ENCODE measurements at regions not wholly inside any gene's neighbourhood (a gene's known extent, or its start where the extent isn't known, plus 50 kb on each side); places are given as distances from the start of the nearest gene placed in this dataset.

GRCh38 chr5:5941486-5941885 lies 436.9 kb downstream of the MED10 start:
- H3K36me3 ChIP-seq (ENCODE audit: control insufficient read depth, insufficient read depth, low read length): no peaks in the 10 kb centered on the region
- no peak overlapping the region for H3K4me3 ChIP-seq (ENCODE audit: low read length)
- H3K9ac ChIP-seq (ENCODE audit: low read length): no peak overlapping the region
- no peak overlapping the region for H3K27ac ChIP-seq (ENCODE audit: low read depth, low read length)
- H3K4me1 ChIP-seq (ENCODE audit: control insufficient read depth, insufficient read depth, low read length): no peaks in the 10 kb centered on the region
- no peaks in the 10 kb centered on the region for H3K27me3 ChIP-seq (ENCODE audit: control insufficient read depth, insufficient read depth, low read length)

- no peak overlapping the region for H3K9ac ChIP-seq (ENCODE audit: low read length)
- H3K4me3 ChIP-seq (ENCODE audit: low read length): no peak overlapping the region
- no peak overlapping the region for H3K27ac ChIP-seq (ENCODE audit: low read depth, low read length)
- H3K4me1 ChIP-seq (ENCODE audit: control insufficient read depth, insufficient read depth, low read length): no peaks in the 10 kb centered on the region
- no peaks in the 10 kb centered on the region for H3K27me3 ChIP-seq (ENCODE audit: control insufficient read depth, insufficient read depth, low read length)
- no peaks in the 10 kb centered on the region for H3K36me3 ChIP-seq (ENCODE audit: control insufficient read depth, insufficient read depth, low read length)
Observed at GRCh38 chr5:5939759-5940370, 438.5 kb downstream of the MED10 start.

- no peak overlapping the region for H3K27ac ChIP-seq (ENCODE audit: low read depth, low read length)
- H3K9ac ChIP-seq (ENCODE audit: low read length): no peak overlapping the region
- H3K4me1 ChIP-seq (ENCODE audit: control insufficient read depth, insufficient read depth, low read length): no peaks in the 10 kb centered on the region
- H3K27me3 ChIP-seq (ENCODE audit: control insufficient read depth, insufficient read depth, low read length): no peaks in the 10 kb centered on the region
- no peak overlapping the region for H3K4me3 ChIP-seq (ENCODE audit: low read length)
- H3K36me3 ChIP-seq (ENCODE audit: control insufficient read depth, insufficient read depth, low read length): no peaks in the 10 kb centered on the region
Observed at GRCh38 chr5:5933651-5934050, 444.7 kb downstream of the MED10 start.

- Histone ChIP-seq H3K36me3 (ENCODE audit: control insufficient read depth, insufficient read depth, low read length) (no peaks in the 10 kb centered on the region), H3K27ac (ENCODE audit: low read depth, low read length) (no peak overlapping the region), H3K9ac (ENCODE audit: low read length) (no peak overlapping the region)
Observed at GRCh38 chr5:5932824-5933223, 445.5 kb downstream of the MED10 start.

GRCh38 chr5:5930561-5930960 lies 447.8 kb downstream of the MED10 start:
- Histone ChIP-seq H3K27ac (ENCODE audit: low read depth, low read length) (no peak overlapping the region), H3K27me3 (ENCODE audit: control insufficient read depth, insufficient read depth, low read length) (no peaks in the 10 kb centered on the region), H3K9ac (ENCODE audit: low read length) (no peak overlapping the region), H3K36me3 (ENCODE audit: control insufficient read depth, insufficient read depth, low read length) (no peaks in the 10 kb centered on the region), H3K4me3 (ENCODE audit: low read length) (no peak overlapping the region), H3K4me1 (ENCODE audit: control insufficient read depth, insufficient read depth, low read length) (no peaks in the 10 kb centered on the region)

More at GRCh38 chr5:5932824-5933223, 445.5 kb downstream of the MED10 start:
- Histone ChIP-seq H3K4me1 (ENCODE audit: control insufficient read depth, insufficient read depth, low read length) (no peaks in the 10 kb centered on the region), H3K4me3 (ENCODE audit: low read length) (no peak overlapping the region), H3K27me3 (ENCODE audit: control insufficient read depth, insufficient read depth, low read length) (no peaks in the 10 kb centered on the region)

GRCh38 chr5:5929291-5930020 lies 448.9 kb downstream of the MED10 start:
- no peak overlapping the region for H3K9ac ChIP-seq (ENCODE audit: low read length)
- H3K36me3 ChIP-seq (ENCODE audit: control insufficient read depth, insufficient read depth, low read length): no peaks in the 10 kb centered on the region
- no peak overlapping the region for H3K4me3 ChIP-seq (ENCODE audit: low read length)
- no peak overlapping the region for H3K27ac ChIP-seq (ENCODE audit: low read depth, low read length)
- H3K27me3 ChIP-seq (ENCODE audit: control insufficient read depth, insufficient read depth, low read length): no peaks in the 10 kb centered on the region
- H3K4me1 ChIP-seq (ENCODE audit: control insufficient read depth, insufficient read depth, low read length): no peaks in the 10 kb centered on the region

- Histone ChIP-seq H3K9ac (ENCODE audit: low read length) (no peak overlapping the region), H3K4me3 (ENCODE audit: low read length) (no peak overlapping the region), H3K4me1 (ENCODE audit: control insufficient read depth, insufficient read depth, low read length) (no peaks in the 10 kb centered on the region), H3K27me3 (ENCODE audit: control insufficient read depth, insufficient read depth, low read length) (no peaks in the 10 kb centered on the region), H3K36me3 (ENCODE audit: control insufficient read depth, insufficient read depth, low read length) (no peaks in the 10 kb centered on the region), H3K27ac (ENCODE audit: low read depth, low read length) (no peak overlapping the region)
Observed at GRCh38 chr5:5925191-5925590, 453.2 kb downstream of the MED10 start.

- Histone ChIP-seq H3K4me1 (ENCODE audit: control insufficient read depth, insufficient read depth, low read length) (no peaks in the 10 kb centered on the region), H3K27ac (ENCODE audit: low read depth, low read length) (no peak overlapping the region), H3K4me3 (ENCODE audit: low read length) (no peak overlapping the region), H3K9ac (ENCODE audit: low read length) (no peak overlapping the region), H3K27me3 (ENCODE audit: control insufficient read depth, insufficient read depth, low read length) (no peaks in the 10 kb centered on the region), H3K36me3 (ENCODE audit: control insufficient read depth, insufficient read depth, low read length) (no peaks in the 10 kb centered on the region)
Observed at GRCh38 chr5:5919411-5919810, 458.9 kb downstream of the MED10 start.

- no peaks in the 10 kb centered on the region for H3K36me3 ChIP-seq (ENCODE audit: control insufficient read depth, insufficient read depth, low read length)
- H3K4me3 ChIP-seq (ENCODE audit: low read length): no peak overlapping the region
- H3K9ac ChIP-seq (ENCODE audit: low read length): no peak overlapping the region
- H3K27me3 ChIP-seq (ENCODE audit: control insufficient read depth, insufficient read depth, low read length): no peaks in the 10 kb centered on the region
- H3K4me1 ChIP-seq (ENCODE audit: control insufficient read depth, insufficient read depth, low read length): no peaks in the 10 kb centered on the region
- no peak overlapping the region for H3K27ac ChIP-seq (ENCODE audit: low read depth, low read length)
Observed at GRCh38 chr5:5906778-5907177, 471.6 kb downstream of the MED10 start.

- Histone ChIP-seq H3K9ac (ENCODE audit: low read length) (no peak overlapping the region), H3K27ac (ENCODE audit: low read depth, low read length) (no peak overlapping the region), H3K36me3 (ENCODE audit: control insufficient read depth, insufficient read depth, low read length) (no peaks in the 10 kb centered on the region), H3K4me3 (ENCODE audit: low read length) (no peak overlapping the region), H3K27me3 (ENCODE audit: control insufficient read depth, insufficient read depth, low read length) (no peaks in the 10 kb centered on the region), H3K4me1 (ENCODE audit: control insufficient read depth, insufficient read depth, low read length) (no peaks in the 10 kb centered on the region)
Observed at GRCh38 chr5:5905186-5905585, 473.2 kb downstream of the MED10 start.

GRCh38 chr5:5904113-5904512 lies 474.2 kb downstream of the MED10 start:
- no peaks in the 10 kb centered on the region for H3K4me1 ChIP-seq (ENCODE audit: control insufficient read depth, insufficient read depth, low read length)
- H3K27ac ChIP-seq (ENCODE audit: low read depth, low read length): no peak overlapping the region
- H3K9ac ChIP-seq (ENCODE audit: low read length): no peak overlapping the region
- no peaks in the 10 kb centered on the region for H3K36me3 ChIP-seq (ENCODE audit: control insufficient read depth, insufficient read depth, low read length)
- H3K27me3 ChIP-seq (ENCODE audit: control insufficient read depth, insufficient read depth, low read length): no peaks in the 10 kb centered on the region
- H3K4me3 ChIP-seq (ENCODE audit: low read length): no peak overlapping the region

GRCh38 chr5:5902678-5903646 lies 475.4 kb downstream of the MED10 start:
- Histone ChIP-seq H3K4me1 (ENCODE audit: control insufficient read depth, insufficient read depth, low read length) (no peaks in the 10 kb centered on the region), H3K4me3 (ENCODE audit: low read length) (no peak overlapping the region), H3K27me3 (ENCODE audit: control insufficient read depth, insufficient read depth, low read length) (no peaks in the 10 kb centered on the region), H3K9ac (ENCODE audit: low read length) (no peak overlapping the region), H3K36me3 (ENCODE audit: control insufficient read depth, insufficient read depth, low read length) (no peaks in the 10 kb centered on the region), H3K27ac (ENCODE audit: low read depth, low read length) (no peak overlapping the region)
